Immature natural killer cell (primary cell): ENCODE measurements at regions not wholly inside any gene's neighbourhood (a gene's known extent, or its start where the extent isn't known, plus 50 kb on each side); places are given as distances from the start of the nearest gene placed in this dataset.
"Not testable (repeated sequence)": the region's sequence is repeated elsewhere in the genome, so short reads cannot be mapped to it uniquely, and the experiment has no call there.

Experiments
- DNase-seq, 3 donors: peaks; one replicate each; pipeline ENCODE4 v3.0.0; 2022; ENCODE audit warnings: mixed read lengths in 1 of 3
- H3K27ac Mint-ChIP-seq, 6 donors: one replicate each; pipeline ENCODE4 v1.8.0; 2020; ENCODE audit warnings: mixed read lengths in 6 of 6, mild to moderate bottlenecking in 5 of 6, inconsistent platforms in 4 of 6, moderate library complexity in 3 of 6
- H3K27me3 Mint-ChIP-seq, 3 donors: one replicate each; pipeline ENCODE4 v1.8.0; 2020 to 2021; ENCODE audit warnings: low read depth in 3 of 3, mild to moderate bottlenecking in 3 of 3, mixed read lengths in 3 of 3, moderate library complexity in 3 of 3, inconsistent platforms in 1 of 3
- H3K36me3 Mint-ChIP-seq, 3 donors: one replicate each; pipeline ENCODE4 v1.8.0; 2020; ENCODE audit warnings: mixed read lengths in 3 of 3, inconsistent platforms in 2 of 3, mild to moderate bottlenecking in 2 of 3
- H3K4me1 Mint-ChIP-seq, 2 donors: one replicate each; pipeline ENCODE4 v1.8.0; 2020; ENCODE audit warnings: inconsistent platforms in 2 of 2, mild to moderate bottlenecking in 2 of 2, mixed read lengths in 2 of 2, moderate library complexity in 1 of 2
- H3K4me3 Mint-ChIP-seq, 5 donors: one replicate each; pipeline ENCODE4 v1.8.0; 2020; ENCODE audit warnings: mild to moderate bottlenecking in 5 of 5, mixed read lengths in 5 of 5, inconsistent platforms in 3 of 5, moderate library complexity in 3 of 5
- H3K9me3 Mint-ChIP-seq, 6 donors: one replicate each; pipeline ENCODE4 v1.8.0; 2020; ENCODE audit warnings: mild to moderate bottlenecking in 6 of 6, mixed read lengths in 6 of 6, inconsistent platforms in 4 of 6, moderate library complexity in 3 of 6

GRCh38 chr5:27130587-27130986, 92.2 kb upstream of the CDH9 start:
- Mint-ChIP-seq H3K27me3 (peaks cover 0 to 6% (median 0%) of the 10 kb centered on the region in 3 donors), H3K36me3 (peaks cover 0 to under 1% (median 0%) of the 10 kb centered on the region in 3 donors), H3K9me3 (peaks cover 11 to 47% (median 24%) of the 10 kb centered on the region in 6 donors), H3K4me1 (no peaks in the 10 kb centered on the region), H3K4me3 (no peak overlapping the region), H3K27ac (no peak overlapping the region)
- no peak for DNase-seq

- Mint-ChIP-seq H3K4me3 (no peak overlapping the region), H3K36me3 (no peaks in the 10 kb centered on the region)
- DNase-seq, result no peak
These were observed 91.5 kb upstream of the CDH9 start for GRCh38 chr5:27129926-27130325.

GRCh38 chr5:27125856-27126255, 87.5 kb upstream of the CDH9 start:
- Mint-ChIP-seq H3K4me3 (no peak overlapping the region), H3K27me3 (peaks cover 0 to 3% (median 0%) of the 10 kb centered on the region in 3 donors), H3K36me3 (no peaks in the 10 kb centered on the region), H3K27ac (no peak overlapping the region), H3K9me3 (peaks cover 8 to 46% (median 17%) of the 10 kb centered on the region in 6 donors), H3K4me1 (no peaks in the 10 kb centered on the region)
- no peak for DNase-seq

More at GRCh38 chr5:27129926-27130325, 91.5 kb upstream of the CDH9 start:
- H3K27me3 Mint-ChIP-seq, result peaks cover 0 to 4% (median 0%) of the 10 kb centered on the region in 3 donors
- peaks cover 7 to 40% (median 19%) of the 10 kb centered on the region in 6 donors for H3K9me3 Mint-ChIP-seq
- H3K4me1 Mint-ChIP-seq, result no peaks in the 10 kb centered on the region
- H3K27ac Mint-ChIP-seq, result no peak overlapping the region

GRCh38 chr5:27124590-27124989, 86.2 kb upstream of the CDH9 start:
- Mint-ChIP-seq H3K27me3 (peaks cover 0 to 3% (median 0%) of the 10 kb centered on the region in 3 donors), H3K36me3 (no peaks in the 10 kb centered on the region), H3K27ac (no peak overlapping the region), H3K4me1 (no peaks in the 10 kb centered on the region), H3K9me3 (peaks cover 8 to 50% (median 22%) of the 10 kb centered on the region in 6 donors), H3K4me3 (no peak overlapping the region)
- DNase-seq, result no peak

GRCh38 chr5:27119736-27120321, 81.4 kb upstream of the CDH9 start:
- not testable (repeated sequence) for H3K36me3 Mint-ChIP-seq, H3K4me3 Mint-ChIP-seq, H3K27ac Mint-ChIP-seq, H3K27me3 Mint-ChIP-seq, DNase-seq, H3K4me1 Mint-ChIP-seq
- peaks cover 7 to 57% (median 37%) of the 10 kb centered on the region in 6 donors for H3K9me3 Mint-ChIP-seq

GRCh38 chr5:27103486-27103885, 65.1 kb upstream of the CDH9 start:
- no peaks in the 10 kb centered on the region for H3K36me3 Mint-ChIP-seq
- peaks cover 0 to 2% (median 0%) of the 10 kb centered on the region in 3 donors for H3K27me3 Mint-ChIP-seq
- no peak overlapping the region for H3K27ac Mint-ChIP-seq
- H3K9me3 Mint-ChIP-seq, result peaks cover 3 to 23% (median 18%) of the 10 kb centered on the region in 6 donors
- no peak for DNase-seq
- H3K4me1 Mint-ChIP-seq, result no peaks in the 10 kb centered on the region
- H3K4me3 Mint-ChIP-seq, result no peak overlapping the region

- H3K9me3 Mint-ChIP-seq, result peaks cover 14 to 44% (median 26%) of the 10 kb centered on the region in 6 donors
- not testable (repeated sequence) for H3K36me3 Mint-ChIP-seq
These were observed 57.4 kb upstream of the CDH9 start for GRCh38 chr5:27095761-27096160.

GRCh38 chr5:27093279-27093678, 54.9 kb upstream of the CDH9 start:
- no peak overlapping the region for H3K27ac Mint-ChIP-seq
- peaks cover 13 to 54% (median 28%) of the 10 kb centered on the region in 6 donors for H3K9me3 Mint-ChIP-seq
- H3K4me3 Mint-ChIP-seq, result no peak overlapping the region
- no peak for DNase-seq
- peaks cover 0 to 2% (median 0%) of the 10 kb centered on the region in 3 donors for H3K27me3 Mint-ChIP-seq
- H3K36me3 Mint-ChIP-seq, result no peaks in the 10 kb centered on the region
- no peaks in the 10 kb centered on the region for H3K4me1 Mint-ChIP-seq

More at GRCh38 chr5:27095761-27096160, 57.4 kb upstream of the CDH9 start:
- not testable (repeated sequence) for DNase-seq, H3K4me1 Mint-ChIP-seq, H3K27me3 Mint-ChIP-seq, H3K27ac Mint-ChIP-seq, H3K4me3 Mint-ChIP-seq

- Mint-ChIP-seq H3K4me3 (no peak overlapping the region), H3K9me3 (peaks cover 3 to 47% (median 19%) of the 10 kb centered on the region in 6 donors), H3K4me1 (no peaks in the 10 kb centered on the region), H3K27ac (no peak overlapping the region), H3K27me3 (no peaks in the 10 kb centered on the region), H3K36me3 (no peaks in the 10 kb centered on the region)
- no peak for DNase-seq
These were observed 53.5 kb upstream of the CDH9 start for GRCh38 chr5:27091858-27092257.

GRCh38 chr5:27088822-27089221, 50.4 kb upstream of the CDH9 start:
- H3K4me3 Mint-ChIP-seq, H3K36me3 Mint-ChIP-seq, H3K4me1 Mint-ChIP-seq, H3K27ac Mint-ChIP-seq, DNase-seq, H3K27me3 Mint-ChIP-seq: not testable (repeated sequence)
- peaks cover 4 to 42% (median 23%) of the 10 kb centered on the region in 6 donors for H3K9me3 Mint-ChIP-seq
